WERI-Rb-1 (cell line): ENCODE measurements at regions not wholly inside any gene's neighbourhood (a gene's known extent, or its start where the extent isn't known, plus 50 kb on each side); places are given as distances from the start of the nearest gene placed in this dataset.

Experiments used
- DNase-seq: peaks from one replicate; pipeline ENCODE4 v3.0.0-alpha.2; 2020
- H3K27ac ChIP-seq: fragments of 250-450 bp; sonication (Bioruptor Pico); 2 replicates; pipeline ENCODE4 v1.5.1; 2020; ENCODE audit warnings: mild to moderate bottlenecking, moderate library complexity
- H3K27me3 ChIP-seq: fragments of 250-450 bp; sonication (Bioruptor Pico); 2 replicates; pipeline ENCODE4 v1.5.1; 2021; ENCODE audit warnings: mild to moderate bottlenecking, low read depth, moderate library complexity; ENCODE audit not compliant: insufficient read depth, severe bottlenecking
- H3K36me3 ChIP-seq: fragments of 250-450 bp; sonication (Bioruptor Pico); 2 replicates; pipeline ENCODE4 v1.5.1; 2020; ENCODE audit warnings: mild to moderate bottlenecking, moderate library complexity
- H3K4me3 ChIP-seq: 2 replicates; pipeline ENCODE4 v1.5.1; 2011; ENCODE audit warnings: low read depth, mild to moderate bottlenecking, control low read depth, low read length
- H3K9me3 ChIP-seq: fragments of 250-450 bp; sonication (Bioruptor Pico); 2 replicates; pipeline ENCODE4 v1.5.1; 2021; ENCODE audit warnings: mild to moderate bottlenecking, moderate library complexity; ENCODE audit not compliant: severe bottlenecking
- TF ChIP-seq, protein P1 (sequence below): IDR thresholded peaks from 2 replicates; pipeline ENCODE4 v1.5.1; 2011; ENCODE audit warnings: low read depth, mild to moderate bottlenecking, control low read depth, inconsistent platforms, low read length

DNA sequence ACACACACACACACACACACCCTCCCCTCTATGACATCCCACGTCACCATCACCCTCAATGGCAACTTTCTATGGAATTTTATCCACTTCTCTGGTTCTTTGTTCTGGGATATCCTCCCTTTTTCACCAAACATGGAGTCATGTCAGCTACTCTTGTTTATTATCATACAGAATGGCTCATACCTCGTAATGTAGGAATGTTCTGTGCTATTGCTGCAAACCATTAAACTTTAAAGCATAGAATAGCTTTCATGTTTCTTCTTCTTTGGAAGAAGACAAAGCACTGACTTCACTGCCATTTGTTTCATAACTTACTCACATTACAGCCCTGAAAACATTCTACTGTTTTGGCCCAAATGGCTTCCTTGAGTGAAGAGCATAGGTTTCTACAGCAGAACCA is 163.4 kb downstream of the FOXO1 start:
- no peak for DNase-seq
- H3K9me3 ChIP-seq: no peaks in the 10 kb centered on the region
- TF ChIP-seq, protein P1, sequence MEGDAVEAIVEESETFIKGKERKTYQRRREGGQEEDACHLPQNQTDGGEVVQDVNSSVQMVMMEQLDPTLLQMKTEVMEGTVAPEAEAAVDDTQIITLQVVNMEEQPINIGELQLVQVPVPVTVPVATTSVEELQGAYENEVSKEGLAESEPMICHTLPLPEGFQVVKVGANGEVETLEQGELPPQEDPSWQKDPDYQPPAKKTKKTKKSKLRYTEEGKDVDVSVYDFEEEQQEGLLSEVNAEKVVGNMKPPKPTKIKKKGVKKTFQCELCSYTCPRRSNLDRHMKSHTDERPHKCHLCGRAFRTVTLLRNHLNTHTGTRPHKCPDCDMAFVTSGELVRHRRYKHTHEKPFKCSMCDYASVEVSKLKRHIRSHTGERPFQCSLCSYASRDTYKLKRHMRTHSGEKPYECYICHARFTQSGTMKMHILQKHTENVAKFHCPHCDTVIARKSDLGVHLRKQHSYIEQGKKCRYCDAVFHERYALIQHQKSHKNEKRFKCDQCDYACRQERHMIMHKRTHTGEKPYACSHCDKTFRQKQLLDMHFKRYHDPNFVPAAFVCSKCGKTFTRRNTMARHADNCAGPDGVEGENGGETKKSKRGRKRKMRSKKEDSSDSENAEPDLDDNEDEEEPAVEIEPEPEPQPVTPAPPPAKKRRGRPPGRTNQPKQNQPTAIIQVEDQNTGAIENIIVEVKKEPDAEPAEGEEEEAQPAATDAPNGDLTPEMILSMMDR: no peak
- no peak overlapping the region for H3K4me3 ChIP-seq
- no peak overlapping the region for H3K27ac ChIP-seq
- no peaks in the 10 kb centered on the region for H3K36me3 ChIP-seq
- no peaks in the 10 kb centered on the region for H3K27me3 ChIP-seq

GRCh38 chr13:40503966-40504591 is 162.4 kb downstream of the FOXO1 start:
- no peaks in the 10 kb centered on the region for H3K27me3 ChIP-seq
- H3K9me3 ChIP-seq: no peaks in the 10 kb centered on the region
- H3K27ac ChIP-seq: no peak overlapping the region
- H3K36me3 ChIP-seq: no peaks in the 10 kb centered on the region
- no peak overlapping the region for H3K4me3 ChIP-seq
- TF ChIP-seq, protein P1: no peak
- DNase-seq: no peak

DNA sequence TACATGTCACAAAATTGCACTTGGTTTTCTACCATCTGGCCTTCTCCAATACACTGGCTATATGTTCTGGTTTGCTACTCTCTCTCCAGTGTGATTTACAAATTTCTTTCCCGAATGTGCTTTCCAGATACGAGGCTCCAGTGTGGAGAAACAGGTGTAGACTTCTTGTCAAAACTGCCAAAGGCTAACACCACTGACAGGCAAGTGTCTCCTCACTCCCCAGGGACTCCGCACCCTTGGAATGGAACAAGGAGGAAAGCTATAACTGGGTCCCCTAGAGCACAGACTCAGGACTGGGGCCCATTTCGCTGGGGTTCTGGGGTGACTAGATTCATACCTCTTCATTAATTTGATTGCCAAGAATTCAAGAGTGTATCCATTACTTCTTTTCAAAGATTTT is 161.8 kb downstream of the FOXO1 start:
- no peak overlapping the region for H3K4me3 ChIP-seq
- TF ChIP-seq, protein P1: no peak
- no peaks in the 10 kb centered on the region for H3K9me3 ChIP-seq
- H3K27me3 ChIP-seq: no peaks in the 10 kb centered on the region
- no peak for DNase-seq
- no peak overlapping the region for H3K27ac ChIP-seq
- H3K36me3 ChIP-seq: no peaks in the 10 kb centered on the region

DNA sequence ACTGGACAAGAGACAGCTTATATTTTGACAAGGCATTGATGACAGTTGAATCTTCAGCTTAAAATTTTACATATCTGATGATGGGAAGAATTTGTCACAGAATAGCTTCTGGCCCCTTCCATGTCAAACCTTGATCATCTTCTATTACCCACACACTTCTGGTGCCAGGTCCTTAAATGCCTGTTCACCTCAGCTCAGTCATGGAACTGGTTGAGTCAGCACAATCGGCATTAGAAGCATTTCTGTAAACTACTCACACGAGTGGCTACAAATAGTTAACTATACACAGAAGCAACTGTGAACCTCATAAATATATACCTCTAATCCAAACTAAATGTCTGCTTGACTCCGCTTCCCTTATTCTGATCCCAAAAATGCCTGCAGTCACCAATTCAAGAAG is 161.2 kb downstream of the FOXO1 start:
- Histone ChIP-seq H3K9me3 (no peaks in the 10 kb centered on the region), H3K27ac (no peak overlapping the region), H3K27me3 (no peaks in the 10 kb centered on the region), H3K36me3 (no peaks in the 10 kb centered on the region), H3K4me3 (no peak overlapping the region)
- TF ChIP-seq, protein P1: no peak
- no peak for DNase-seq
